ENCODE measurements at regions not wholly inside any gene's neighbourhood (a gene's known extent, or its start where the extent isn't known, plus 50 kb on each side); places are given as distances from the start of the nearest gene placed in this dataset.

DNA sequence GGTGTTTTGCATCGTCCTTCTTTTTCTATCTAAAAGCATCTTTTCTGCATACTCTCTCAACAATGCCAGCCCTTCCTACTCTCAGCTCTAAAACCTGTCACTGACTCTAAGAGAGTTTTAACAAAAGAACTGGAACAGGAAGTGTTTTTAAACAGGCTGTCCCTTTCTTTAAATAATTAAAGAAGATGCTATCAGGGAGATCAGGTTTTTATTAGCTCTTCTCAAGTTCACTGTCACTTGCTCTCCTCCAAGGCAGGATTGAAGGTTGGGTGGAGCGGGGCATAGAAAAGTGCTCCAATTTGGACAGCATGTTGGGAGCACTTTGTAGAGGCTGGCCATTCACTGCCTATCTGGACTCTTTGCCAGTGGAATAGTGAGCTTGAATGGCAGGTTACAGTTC, 56.4 kb upstream of the BARX2 start:
- TF ChIP-seq, protein P1, sequence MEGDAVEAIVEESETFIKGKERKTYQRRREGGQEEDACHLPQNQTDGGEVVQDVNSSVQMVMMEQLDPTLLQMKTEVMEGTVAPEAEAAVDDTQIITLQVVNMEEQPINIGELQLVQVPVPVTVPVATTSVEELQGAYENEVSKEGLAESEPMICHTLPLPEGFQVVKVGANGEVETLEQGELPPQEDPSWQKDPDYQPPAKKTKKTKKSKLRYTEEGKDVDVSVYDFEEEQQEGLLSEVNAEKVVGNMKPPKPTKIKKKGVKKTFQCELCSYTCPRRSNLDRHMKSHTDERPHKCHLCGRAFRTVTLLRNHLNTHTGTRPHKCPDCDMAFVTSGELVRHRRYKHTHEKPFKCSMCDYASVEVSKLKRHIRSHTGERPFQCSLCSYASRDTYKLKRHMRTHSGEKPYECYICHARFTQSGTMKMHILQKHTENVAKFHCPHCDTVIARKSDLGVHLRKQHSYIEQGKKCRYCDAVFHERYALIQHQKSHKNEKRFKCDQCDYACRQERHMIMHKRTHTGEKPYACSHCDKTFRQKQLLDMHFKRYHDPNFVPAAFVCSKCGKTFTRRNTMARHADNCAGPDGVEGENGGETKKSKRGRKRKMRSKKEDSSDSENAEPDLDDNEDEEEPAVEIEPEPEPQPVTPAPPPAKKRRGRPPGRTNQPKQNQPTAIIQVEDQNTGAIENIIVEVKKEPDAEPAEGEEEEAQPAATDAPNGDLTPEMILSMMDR (conservative IDR thresholded peaks at IDR 0.05; ENCODE audit: control insufficient read depth, insufficient read depth, low read depth, low read length) = no peak

GRCh38 chr11:129317571-129317970, 58.1 kb upstream of the BARX2 start:
- no peak for DNase-seq (ENCODE audit: low read depth)
- H3K4me3 ChIP-seq (ENCODE audit: control insufficient read depth, low read depth, low read length) = no peak overlapping the region
- TF ChIP-seq, protein P1 (conservative IDR thresholded peaks at IDR 0.05; ENCODE audit: control insufficient read depth, insufficient read depth, low read depth, low read length) = no peak

More for the DNA sequence above, 56.4 kb upstream of the BARX2 start:
- no peak overlapping the region for H3K4me3 ChIP-seq (ENCODE audit: control insufficient read depth, low read depth, low read length)
- no peak for DNase-seq (ENCODE audit: low read depth)

DNA sequence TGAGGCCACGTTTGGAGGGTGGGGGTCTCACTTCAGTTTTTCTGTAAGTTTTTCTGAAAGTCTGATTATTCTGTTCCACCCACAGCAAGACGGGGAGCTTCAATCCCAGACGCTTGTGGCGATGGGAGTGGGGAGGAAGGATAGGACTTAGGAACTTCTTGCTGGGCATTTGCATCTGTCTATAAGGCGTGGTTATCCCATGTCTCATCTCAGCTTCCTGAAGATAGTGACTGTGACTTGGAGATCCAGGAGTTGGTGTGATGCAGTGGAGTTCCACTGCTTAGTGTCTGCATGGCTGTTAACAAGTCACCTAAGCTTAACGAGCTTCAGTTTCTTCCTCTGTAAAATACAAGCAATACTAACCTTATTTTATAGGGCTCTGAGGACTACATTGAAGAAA, 58.9 kb upstream of the BARX2 start:
- TF ChIP-seq, protein P1 (conservative IDR thresholded peaks at IDR 0.05; ENCODE audit: control insufficient read depth, insufficient read depth, low read depth, low read length) = no peak
- H3K4me3 ChIP-seq (ENCODE audit: control insufficient read depth, low read depth, low read length) = no peak overlapping the region
- no peak for DNase-seq (ENCODE audit: low read depth)

DNA sequence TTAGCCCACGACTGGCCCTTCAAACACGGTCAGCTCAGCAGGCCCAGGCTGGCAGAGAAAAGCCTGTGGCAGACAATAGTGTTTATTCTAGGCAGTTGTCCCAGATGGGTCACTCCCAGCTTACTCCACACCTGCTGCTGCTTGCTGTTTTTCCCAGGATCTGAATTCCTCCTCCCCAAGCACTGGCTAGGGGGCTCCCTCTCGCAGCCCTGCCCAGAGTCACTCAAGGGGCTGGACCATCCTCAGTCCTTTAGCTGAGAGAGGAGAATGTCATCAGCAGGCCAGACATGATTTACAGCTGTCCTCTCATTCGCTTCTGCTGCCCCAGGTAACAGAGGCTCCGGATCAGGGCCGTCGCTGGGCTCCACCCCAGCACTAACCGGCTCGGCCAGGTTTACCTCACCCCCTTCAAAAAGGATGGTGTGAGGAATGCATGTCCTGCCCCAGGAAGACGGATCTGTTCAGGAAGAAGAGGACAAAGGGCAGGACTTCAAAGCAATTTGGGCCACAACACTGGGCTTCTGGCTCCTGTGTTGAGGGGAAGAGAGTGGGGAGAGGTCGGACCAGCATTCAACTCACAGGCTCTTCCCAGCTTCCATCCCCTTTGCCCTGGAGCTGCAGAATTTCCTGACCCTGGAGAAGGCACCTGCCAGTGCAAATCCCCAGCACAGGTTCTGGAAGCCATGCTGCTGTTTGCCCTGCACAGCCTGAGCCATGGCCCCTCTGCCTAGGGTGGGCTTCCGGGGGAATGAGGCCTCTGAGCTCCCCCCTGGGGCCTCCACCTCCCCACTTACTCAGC, 59.7 kb upstream of the BARX2 start:
- no peak for DNase-seq (ENCODE audit: low read depth)
- H3K4me3 ChIP-seq (ENCODE audit: control insufficient read depth, low read depth, low read length) = no peak overlapping the region
- TF ChIP-seq, protein P1 (conservative IDR thresholded peaks at IDR 0.05; ENCODE audit: control insufficient read depth, insufficient read depth, low read depth, low read length) = no peak

- TF ChIP-seq, protein P1 (conservative IDR thresholded peaks at IDR 0.05; ENCODE audit: control insufficient read depth, insufficient read depth, low read depth, low read length) = no peak
- no peak for DNase-seq (ENCODE audit: low read depth)
- no peak overlapping the region for H3K4me3 ChIP-seq (ENCODE audit: control insufficient read depth, low read depth, low read length)
Observed at GRCh38 chr11:129314371-129314770, 61.3 kb upstream of the BARX2 start.

- TF ChIP-seq, protein P1 (conservative IDR thresholded peaks at IDR 0.05; ENCODE audit: control insufficient read depth, insufficient read depth, low read depth, low read length) = no peak
- no peak overlapping the region for H3K4me3 ChIP-seq (ENCODE audit: control insufficient read depth, low read depth, low read length)
- DNase-seq (ENCODE audit: low read depth) = peak; percentile 19
Observed at GRCh38 chr11:129313541-129314297, 61.9 kb upstream of the BARX2 start.
